ENCODE measurements at regions not wholly inside any gene's neighbourhood (a gene's known extent, or its start where the extent isn't known, plus 50 kb on each side); places are given as distances from the start of the nearest gene placed in this dataset.

DNA sequence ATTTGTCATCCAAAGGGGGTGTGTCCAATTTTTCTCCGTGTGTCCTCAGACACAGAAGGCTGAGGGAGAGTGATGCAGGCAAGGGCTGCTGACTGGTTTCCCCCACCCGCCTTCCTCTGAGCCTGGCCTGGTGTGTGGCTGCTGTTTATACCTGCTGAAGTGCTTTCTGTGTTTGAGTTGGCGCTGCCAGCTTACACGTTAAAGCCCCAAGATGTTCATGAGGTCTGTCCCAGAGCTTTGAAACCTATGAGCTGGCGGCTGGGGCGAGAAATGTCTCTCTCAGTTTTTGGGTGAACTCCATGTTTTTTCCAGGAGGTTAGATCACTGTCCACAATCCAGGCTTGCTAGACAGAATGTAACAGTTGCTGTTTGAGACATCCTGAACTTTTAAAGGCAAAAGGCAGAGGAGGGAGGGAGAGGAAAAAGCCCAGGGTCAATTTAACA is 69.0 kb upstream of the CCN2 start:
- TF ChIP-seq POLR2AphosphoS5 (IDR thresholded peaks at IDR 0.05; ENCODE audit: low read depth, low read length) (no peak), YY1 (IDR thresholded peaks at IDR 0.05; ENCODE audit: extremely low read depth, insufficient replicate concordance, low read depth, low read length) (no peak), ZNF274 (IDR thresholded peaks at IDR 0.05; ENCODE audit: low read depth, low read length) (no peak), SIN3A (IDR thresholded peaks at IDR 0.05; ENCODE audit: low read depth) (no peak), JUND (IDR thresholded peaks at IDR 0.05) (no peak), POLR2A (IDR thresholded peaks at IDR 0.05; ENCODE audit: borderline replicate concordance, extremely low read depth, insufficient read depth, insufficient read length) (no peak), RAD21 (IDR thresholded peaks at IDR 0.05; ENCODE audit: low read depth) (no peak)
- TF ChIP-seq, protein P1, sequence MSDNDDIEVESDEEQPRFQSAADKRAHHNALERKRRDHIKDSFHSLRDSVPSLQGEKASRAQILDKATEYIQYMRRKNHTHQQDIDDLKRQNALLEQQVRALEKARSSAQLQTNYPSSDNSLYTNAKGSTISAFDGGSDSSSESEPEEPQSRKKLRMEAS (IDR thresholded peaks at IDR 0.05) = no peak
- TF ChIP-seq, protein P2, sequence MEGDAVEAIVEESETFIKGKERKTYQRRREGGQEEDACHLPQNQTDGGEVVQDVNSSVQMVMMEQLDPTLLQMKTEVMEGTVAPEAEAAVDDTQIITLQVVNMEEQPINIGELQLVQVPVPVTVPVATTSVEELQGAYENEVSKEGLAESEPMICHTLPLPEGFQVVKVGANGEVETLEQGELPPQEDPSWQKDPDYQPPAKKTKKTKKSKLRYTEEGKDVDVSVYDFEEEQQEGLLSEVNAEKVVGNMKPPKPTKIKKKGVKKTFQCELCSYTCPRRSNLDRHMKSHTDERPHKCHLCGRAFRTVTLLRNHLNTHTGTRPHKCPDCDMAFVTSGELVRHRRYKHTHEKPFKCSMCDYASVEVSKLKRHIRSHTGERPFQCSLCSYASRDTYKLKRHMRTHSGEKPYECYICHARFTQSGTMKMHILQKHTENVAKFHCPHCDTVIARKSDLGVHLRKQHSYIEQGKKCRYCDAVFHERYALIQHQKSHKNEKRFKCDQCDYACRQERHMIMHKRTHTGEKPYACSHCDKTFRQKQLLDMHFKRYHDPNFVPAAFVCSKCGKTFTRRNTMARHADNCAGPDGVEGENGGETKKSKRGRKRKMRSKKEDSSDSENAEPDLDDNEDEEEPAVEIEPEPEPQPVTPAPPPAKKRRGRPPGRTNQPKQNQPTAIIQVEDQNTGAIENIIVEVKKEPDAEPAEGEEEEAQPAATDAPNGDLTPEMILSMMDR (IDR thresholded peaks at IDR 0.05 in 2 of 3, conservative IDR thresholded peaks at IDR 0.05 in 1 of 3; ENCODE audit: borderline replicate concordance in 1 of 3, insufficient read depth in 1 of 3, low read depth in 2 of 3, low read length in 2 of 3) = no peak
- TF ChIP-seq, protein P3, sequence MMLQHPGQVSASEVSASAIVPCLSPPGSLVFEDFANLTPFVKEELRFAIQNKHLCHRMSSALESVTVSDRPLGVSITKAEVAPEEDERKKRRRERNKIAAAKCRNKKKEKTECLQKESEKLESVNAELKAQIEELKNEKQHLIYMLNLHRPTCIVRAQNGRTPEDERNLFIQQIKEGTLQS (IDR thresholded peaks at IDR 0.05) = no peak
- TF ChIP-seq, protein P4, sequence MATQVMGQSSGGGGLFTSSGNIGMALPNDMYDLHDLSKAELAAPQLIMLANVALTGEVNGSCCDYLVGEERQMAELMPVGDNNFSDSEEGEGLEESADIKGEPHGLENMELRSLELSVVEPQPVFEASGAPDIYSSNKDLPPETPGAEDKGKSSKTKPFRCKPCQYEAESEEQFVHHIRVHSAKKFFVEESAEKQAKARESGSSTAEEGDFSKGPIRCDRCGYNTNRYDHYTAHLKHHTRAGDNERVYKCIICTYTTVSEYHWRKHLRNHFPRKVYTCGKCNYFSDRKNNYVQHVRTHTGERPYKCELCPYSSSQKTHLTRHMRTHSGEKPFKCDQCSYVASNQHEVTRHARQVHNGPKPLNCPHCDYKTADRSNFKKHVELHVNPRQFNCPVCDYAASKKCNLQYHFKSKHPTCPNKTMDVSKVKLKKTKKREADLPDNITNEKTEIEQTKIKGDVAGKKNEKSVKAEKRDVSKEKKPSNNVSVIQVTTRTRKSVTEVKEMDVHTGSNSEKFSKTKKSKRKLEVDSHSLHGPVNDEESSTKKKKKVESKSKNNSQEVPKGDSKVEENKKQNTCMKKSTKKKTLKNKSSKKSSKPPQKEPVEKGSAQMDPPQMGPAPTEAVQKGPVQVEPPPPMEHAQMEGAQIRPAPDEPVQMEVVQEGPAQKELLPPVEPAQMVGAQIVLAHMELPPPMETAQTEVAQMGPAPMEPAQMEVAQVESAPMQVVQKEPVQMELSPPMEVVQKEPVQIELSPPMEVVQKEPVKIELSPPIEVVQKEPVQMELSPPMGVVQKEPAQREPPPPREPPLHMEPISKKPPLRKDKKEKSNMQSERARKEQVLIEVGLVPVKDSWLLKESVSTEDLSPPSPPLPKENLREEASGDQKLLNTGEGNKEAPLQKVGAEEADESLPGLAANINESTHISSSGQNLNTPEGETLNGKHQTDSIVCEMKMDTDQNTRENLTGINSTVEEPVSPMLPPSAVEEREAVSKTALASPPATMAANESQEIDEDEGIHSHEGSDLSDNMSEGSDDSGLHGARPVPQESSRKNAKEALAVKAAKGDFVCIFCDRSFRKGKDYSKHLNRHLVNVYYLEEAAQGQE (IDR thresholded peaks at IDR 0.05; ENCODE audit: low read depth) = no peak

Data from HCT116 (cell line).